NAMALWA (cell line): ENCODE measurements at regions not wholly inside any gene's neighbourhood (a gene's known extent, or its start where the extent isn't known, plus 50 kb on each side); places are given as distances from the start of the nearest gene placed in this dataset.
"Not testable (repeated sequence)": the region's sequence is repeated elsewhere in the genome, so short reads cannot be mapped to it uniquely, and the experiment has no call there.

ENCODE experiments used
- DNase-seq: peaks from one replicate; pipeline ENCODE4 v3.0.0-alpha.2; 2015; ENCODE audit warnings: low spot score

- no peak for DNase-seq
Measured at GRCh38 chr12:18794000-18794399, 56.1 kb downstream of the CAPZA3 start.

- no peak for DNase-seq
Measured at GRCh38 chr12:18797604-18798003, 59.7 kb downstream of the CAPZA3 start.

GRCh38 chr12:18798535-18799361 is 60.8 kb downstream of the CAPZA3 start:
- no peak for DNase-seq

- no peak for DNase-seq
Measured at GRCh38 chr12:18799561-18799960, 61.6 kb downstream of the CAPZA3 start.

- DNase-seq, result no peak
Measured at GRCh38 chr12:18805516-18806248, 67.8 kb downstream of the CAPZA3 start.

- DNase-seq, result no peak
Measured at GRCh38 chr12:18807714-18808113, 69.8 kb downstream of the CAPZA3 start.

- no peak for DNase-seq
Measured at GRCh38 chr12:18808221-18808620, 70.3 kb downstream of the CAPZA3 start.

GRCh38 chr12:18810537-18811253 is 72.8 kb downstream of the CAPZA3 start:
- no peak for DNase-seq

GRCh38 chr12:18811273-18811672 is 73.4 kb downstream of the CAPZA3 start:
- no peak for DNase-seq

- DNase-seq, result no peak
Measured at GRCh38 chr12:18813753-18814152, 75.8 kb downstream of the CAPZA3 start.

- DNase-seq, result no peak
Measured at GRCh38 chr12:18818579-18819268, 80.8 kb downstream of the CAPZA3 start.

- no peak for DNase-seq
Measured at GRCh38 chr12:18819484-18819883, 81.6 kb downstream of the CAPZA3 start.

- no peak for DNase-seq
Measured at GRCh38 chr12:18823461-18823860, 85.5 kb downstream of the CAPZA3 start.

- no peak for DNase-seq
Measured at GRCh38 chr12:18824287-18824686, 86.4 kb downstream of the CAPZA3 start.

GRCh38 chr12:18825138-18825537 is 87.2 kb downstream of the CAPZA3 start:
- DNase-seq, result no peak

- DNase-seq, result no peak
Measured at GRCh38 chr12:18827913-18828312, 90.0 kb downstream of the CAPZA3 start.

- no peak for DNase-seq
Measured at GRCh38 chr12:18828483-18828882, 90.6 kb downstream of the CAPZA3 start.

- no peak for DNase-seq
Measured at GRCh38 chr12:18828987-18829386, 91.1 kb downstream of the CAPZA3 start.

GRCh38 chr12:18832932-18833331 is 95.0 kb downstream of the CAPZA3 start:
- not testable (repeated sequence) for DNase-seq

- no peak for DNase-seq
Measured at GRCh38 chr12:18837025-18837424, 99.1 kb downstream of the CAPZA3 start.

GRCh38 chr12:18837505-18837904 is 99.6 kb downstream of the CAPZA3 start:
- DNase-seq, result no peak

- DNase-seq, result peak; percentile 30
Measured at GRCh38 chr12:18840997-18841396, 103.1 kb downstream of the CAPZA3 start.
